ENCODE measurements at regions not wholly inside any gene's neighbourhood (a gene's known extent, or its start where the extent isn't known, plus 50 kb on each side); places are given as distances from the start of the nearest gene placed in this dataset.

- Mint-ChIP-seq H3K36me3 (ENCODE audit: insufficient read depth, unreplicated experiment) (no peaks in the 10 kb centered on the region), H3K27me3 (ENCODE audit: unreplicated experiment) (no peaks in the 10 kb centered on the region), H3K4me3 (ENCODE audit: low read depth, unreplicated experiment) (no peak overlapping the region), H3K4me1 (ENCODE audit: low read depth, unreplicated experiment) (peaks cover 11% of the 10 kb centered on the region), H3K27ac (ENCODE audit: unreplicated experiment) (peak overlapping the region; percentile 43), H3K9me3 (ENCODE audit: low read depth, unreplicated experiment) (peaks cover 6% of the 10 kb centered on the region)
- CTCF ChIA-PET: no interaction called here
- no TSS peak for BruUV-seq (replicated peaks)
- no peak for DNase-seq
- TF ChIP-seq CTCF (IDR thresholded peaks at IDR 0.05; ENCODE audit: unreplicated experiment): no peak
- intact Hi-C loops (cut with micrococcal nuclease; ENCODE audit: unreplicated experiment): loop anchor here (1.0 to 10.0 kb wide), 3 partner anchors 54 to 1290 kb away; no protein-coding TSS in a partner anchor
Measured at GRCh38 chr12:30807695-30808034, 52.9 kb upstream of the CAPRIN2 start.

GRCh38 chr12:30806989-30807694 is 52.4 kb upstream of the CAPRIN2 start:
- H3K36me3 Mint-ChIP-seq (ENCODE audit: insufficient read depth, unreplicated experiment): peaks cover 2% of the 10 kb centered on the region
- no TSS peak for BruUV-seq (replicated peaks)

GRCh38 chr12:30805959-30806358 is 51.2 kb upstream of the CAPRIN2 start:
- no peak for TF ChIP-seq CTCF (IDR thresholded peaks at IDR 0.05; ENCODE audit: unreplicated experiment)
- Mint-ChIP-seq H3K27me3 (ENCODE audit: unreplicated experiment) (no peaks in the 10 kb centered on the region), H3K27ac (ENCODE audit: unreplicated experiment) (no peak overlapping the region), H3K4me1 (ENCODE audit: low read depth, unreplicated experiment) (peaks cover 11% of the 10 kb centered on the region), H3K9me3 (ENCODE audit: low read depth, unreplicated experiment) (peaks cover 6% of the 10 kb centered on the region), H3K4me3 (ENCODE audit: low read depth, unreplicated experiment) (no peak overlapping the region), H3K36me3 (ENCODE audit: insufficient read depth, unreplicated experiment) (peaks cover 9% of the 10 kb centered on the region)
- CTCF ChIA-PET: interaction anchor here (1.0 to 1.9 kb wide), 3 partner anchors 9 to 52 kb away, joined by 5 to 7 read pairs (median 6); partner anchors contain the start of gene CAPRIN2
- no peak for DNase-seq
- intact Hi-C loops (cut with micrococcal nuclease; ENCODE audit: unreplicated experiment): loop anchor here (5.0 to 10.0 kb wide), 2 partner anchors 1251 to 1289 kb away; no protein-coding TSS in a partner anchor
- BruUV-seq (replicated peaks): no TSS peak

More at GRCh38 chr12:30806989-30807694, 52.4 kb upstream of the CAPRIN2 start:
- Mint-ChIP-seq H3K4me3 (ENCODE audit: low read depth, unreplicated experiment) (no peak overlapping the region), H3K9me3 (ENCODE audit: low read depth, unreplicated experiment) (peaks cover 6% of the 10 kb centered on the region), H3K4me1 (ENCODE audit: low read depth, unreplicated experiment) (peaks cover 11% of the 10 kb centered on the region), H3K27ac (ENCODE audit: unreplicated experiment) (peak overlapping the region; percentile 43), H3K27me3 (ENCODE audit: unreplicated experiment) (no peaks in the 10 kb centered on the region)
- DNase-seq: peak; percentile 42
- peak; percentile 43 for TF ChIP-seq CTCF (IDR thresholded peaks at IDR 0.05; ENCODE audit: unreplicated experiment)
- CTCF ChIA-PET: interaction anchor here (1.7 to 1.9 kb wide), 2 partner anchors 52 to 53 kb away, joined by 5 to 6 read pairs; partner anchors contain the start of gene CAPRIN2
- intact Hi-C loops (cut with micrococcal nuclease; ENCODE audit: unreplicated experiment): loop anchor here (1.0 to 10.0 kb wide), 3 partner anchors 54 to 1290 kb away; no protein-coding TSS in a partner anchor
